ENCODE measurements at regions not wholly inside any gene's neighbourhood (a gene's known extent, or its start where the extent isn't known, plus 50 kb on each side); places are given as distances from the start of the nearest gene placed in this dataset.

DNA sequence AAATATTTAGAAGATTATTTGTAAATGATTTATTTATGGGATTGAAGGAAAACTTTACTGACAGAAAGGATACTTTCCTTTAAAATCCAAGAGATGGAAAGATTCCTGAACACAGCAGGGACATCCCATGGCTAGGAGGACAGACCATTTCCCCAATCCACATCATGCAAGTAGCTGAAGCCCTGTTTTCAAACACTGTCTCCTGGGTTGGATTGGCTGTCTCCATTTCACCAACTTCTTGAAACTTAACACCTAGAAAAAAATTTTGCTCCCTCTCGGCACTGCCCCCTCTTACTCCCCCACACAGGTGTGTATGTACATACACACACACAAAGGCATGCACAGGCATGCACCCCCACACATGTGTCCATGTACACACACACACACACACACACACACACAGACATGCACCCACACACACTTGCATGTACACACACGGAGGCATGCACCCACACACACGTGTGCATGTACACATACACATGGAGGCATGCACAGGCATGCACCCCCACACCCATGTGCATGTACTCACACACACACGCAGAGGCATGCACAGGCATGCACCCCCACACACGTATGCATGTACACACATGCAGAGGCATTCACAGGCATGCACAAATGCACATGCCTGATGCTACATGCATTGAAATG is 320.0 kb downstream of the CHRM3 start:
- H3K4me3 ChIP-seq (ENCODE audit: low read length), result no peak overlapping the region
- DNase-seq (ENCODE audit: low read depth), result no peak
- TF ChIP-seq CTCF (conservative IDR thresholded peaks at IDR 0.05; ENCODE audit: low read length), result no peak

DNA sequence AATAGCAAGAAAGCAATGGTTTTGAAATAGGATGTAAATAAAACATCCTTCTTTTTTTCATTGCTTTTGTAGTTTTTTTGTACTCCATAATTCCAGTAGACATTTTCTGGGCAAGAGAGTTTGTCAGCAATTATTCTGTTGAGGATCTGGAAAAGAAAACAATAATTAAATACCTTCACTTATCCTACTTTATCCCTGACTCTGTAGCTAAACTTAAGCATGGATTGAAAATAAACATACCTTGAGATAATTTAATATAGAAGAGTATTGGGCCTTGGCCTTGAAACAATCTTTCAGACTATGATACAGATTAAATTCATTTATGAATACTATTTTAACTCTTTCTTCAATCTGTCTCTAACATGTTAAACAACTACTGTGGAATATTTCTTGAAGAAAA is 321.2 kb downstream of the CHRM3 start:
- no peak for DNase-seq (ENCODE audit: low read depth)
- H3K4me3 ChIP-seq (ENCODE audit: low read length), result no peak overlapping the region
- TF ChIP-seq CTCF (conservative IDR thresholded peaks at IDR 0.05; ENCODE audit: low read length), result no peak

DNA sequence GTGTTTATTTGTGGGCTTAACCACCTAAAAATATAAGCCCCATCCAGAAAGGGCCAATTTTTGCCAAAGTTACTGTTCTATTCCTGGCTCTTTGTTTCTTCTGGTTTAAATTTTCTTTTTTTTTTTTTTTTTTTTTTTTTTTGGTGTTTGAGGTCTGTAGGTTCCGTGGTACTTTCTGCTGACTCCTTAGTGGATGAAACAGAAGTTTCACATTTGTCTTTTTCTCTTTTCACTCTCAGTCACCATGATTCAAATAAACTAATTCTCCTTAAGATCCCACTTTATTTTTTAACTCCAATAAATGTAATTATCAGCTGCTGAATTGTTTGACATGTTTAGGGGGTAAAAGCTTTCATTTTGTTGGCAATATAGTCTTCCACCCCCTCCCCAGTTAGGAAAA is 322.3 kb downstream of the CHRM3 start:
- no peak for DNase-seq (ENCODE audit: low read depth)
- no peak for TF ChIP-seq CTCF (conservative IDR thresholded peaks at IDR 0.05; ENCODE audit: low read length)
- H3K4me3 ChIP-seq (ENCODE audit: low read length), result no peak overlapping the region

GRCh38 chr1:239711768-239712167 is 325.4 kb downstream of the CHRM3 start:
- DNase-seq (ENCODE audit: low read depth), result no peak
- no peak for TF ChIP-seq CTCF (conservative IDR thresholded peaks at IDR 0.05; ENCODE audit: low read length)
- no peak overlapping the region for H3K4me3 ChIP-seq (ENCODE audit: low read length)

DNA sequence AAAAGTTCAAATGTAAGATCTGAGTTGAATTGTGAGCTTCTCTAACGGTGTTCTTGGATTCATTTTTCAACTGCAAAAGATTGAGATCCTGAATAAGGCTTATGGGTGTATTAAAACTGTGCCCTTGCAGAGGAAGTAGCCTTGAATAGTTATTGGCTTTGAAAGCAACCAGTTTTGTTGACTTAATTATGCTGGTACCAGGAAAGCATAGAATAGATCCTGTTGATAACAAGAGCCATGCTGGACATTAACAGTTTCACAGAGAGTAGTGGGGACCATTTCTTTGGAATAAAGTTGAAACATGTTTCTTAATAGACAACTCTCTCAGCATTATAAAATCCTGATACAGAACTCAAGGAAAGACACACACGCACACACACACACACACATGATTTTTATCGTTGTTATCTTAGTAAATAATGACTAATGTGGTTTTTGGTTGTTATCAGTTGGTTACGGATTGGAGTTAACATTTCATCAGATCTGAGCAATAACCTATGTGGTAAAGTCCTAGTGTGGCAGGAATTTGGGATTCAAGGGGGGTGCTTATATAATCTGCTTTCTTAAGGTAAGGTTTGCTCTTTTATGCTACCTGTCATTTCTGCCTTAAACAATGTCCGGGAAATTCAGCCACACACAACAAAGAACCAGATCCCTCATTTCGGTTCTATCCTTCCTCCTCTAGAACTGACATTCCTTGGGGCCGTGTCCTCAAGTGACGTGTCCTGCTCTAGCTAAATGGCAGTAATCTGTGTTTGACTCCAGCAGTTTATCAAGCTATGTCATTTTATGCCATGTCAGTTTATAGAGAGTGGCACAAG is 330.9 kb downstream of the CHRM3 start:
- H3K4me3 ChIP-seq (ENCODE audit: low read length), result no peak overlapping the region
- no peak for DNase-seq (ENCODE audit: low read depth)
- TF ChIP-seq CTCF (conservative IDR thresholded peaks at IDR 0.05; ENCODE audit: low read length), result no peak

GRCh38 chr1:239717918-239718184 is 331.5 kb downstream of the CHRM3 start:
- no peak overlapping the region for H3K4me3 ChIP-seq (ENCODE audit: low read length)
- TF ChIP-seq CTCF (conservative IDR thresholded peaks at IDR 0.05; ENCODE audit: low read length), result no peak

DNA sequence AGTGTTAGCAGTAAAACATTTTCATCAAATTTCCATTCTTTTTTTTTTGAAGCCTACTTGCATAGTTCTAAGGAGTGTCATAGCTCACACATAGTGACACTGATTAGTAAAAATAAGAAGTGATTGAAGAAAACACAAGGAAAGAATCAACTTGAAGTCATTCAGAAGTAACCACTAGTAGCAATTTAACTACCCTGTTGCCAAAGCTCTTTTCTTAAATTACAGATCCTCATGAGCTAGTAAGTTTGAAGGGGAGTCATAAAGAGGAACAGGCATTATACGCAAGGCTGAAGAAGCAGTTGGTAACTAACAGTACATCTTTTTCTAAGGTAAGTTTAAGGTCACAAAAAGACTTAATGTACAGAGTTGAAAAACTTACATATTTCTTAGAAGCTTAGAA is 332.2 kb downstream of the CHRM3 start:
- TF ChIP-seq CTCF (conservative IDR thresholded peaks at IDR 0.05; ENCODE audit: low read length), result no peak
- DNase-seq (ENCODE audit: low read depth), result no peak
- H3K4me3 ChIP-seq (ENCODE audit: low read length), result no peak overlapping the region

More at GRCh38 chr1:239717918-239718184, 331.5 kb downstream of the CHRM3 start:
- no peak for DNase-seq (ENCODE audit: low read depth)

All from AG10803 (cell line).